ENCODE measurements at regions not wholly inside any gene's neighbourhood (a gene's known extent, or its start where the extent isn't known, plus 50 kb on each side); places are given as distances from the start of the nearest gene placed in this dataset.

DNA sequence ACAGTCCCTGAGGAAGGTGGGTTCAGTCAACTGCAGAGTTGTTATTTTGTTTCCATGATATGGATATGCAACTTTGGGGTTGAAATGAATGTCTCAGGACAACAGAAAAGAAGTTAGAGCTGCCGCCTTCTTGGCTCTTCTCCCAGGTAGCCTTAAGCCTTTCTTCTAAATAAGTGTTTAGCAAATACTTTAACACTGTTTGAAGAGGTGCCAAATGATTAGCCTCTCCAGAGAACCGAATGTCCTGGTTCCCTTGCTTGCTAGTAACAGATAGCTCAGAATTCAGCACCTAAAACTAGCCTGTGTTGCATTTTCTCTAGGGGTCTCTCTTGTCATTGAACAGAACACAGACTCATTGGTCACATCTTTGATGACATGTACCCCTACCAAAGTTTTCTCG lies 127.7 kb upstream of the PIK3R1 start:
- TF ChIP-seq, protein P1, sequence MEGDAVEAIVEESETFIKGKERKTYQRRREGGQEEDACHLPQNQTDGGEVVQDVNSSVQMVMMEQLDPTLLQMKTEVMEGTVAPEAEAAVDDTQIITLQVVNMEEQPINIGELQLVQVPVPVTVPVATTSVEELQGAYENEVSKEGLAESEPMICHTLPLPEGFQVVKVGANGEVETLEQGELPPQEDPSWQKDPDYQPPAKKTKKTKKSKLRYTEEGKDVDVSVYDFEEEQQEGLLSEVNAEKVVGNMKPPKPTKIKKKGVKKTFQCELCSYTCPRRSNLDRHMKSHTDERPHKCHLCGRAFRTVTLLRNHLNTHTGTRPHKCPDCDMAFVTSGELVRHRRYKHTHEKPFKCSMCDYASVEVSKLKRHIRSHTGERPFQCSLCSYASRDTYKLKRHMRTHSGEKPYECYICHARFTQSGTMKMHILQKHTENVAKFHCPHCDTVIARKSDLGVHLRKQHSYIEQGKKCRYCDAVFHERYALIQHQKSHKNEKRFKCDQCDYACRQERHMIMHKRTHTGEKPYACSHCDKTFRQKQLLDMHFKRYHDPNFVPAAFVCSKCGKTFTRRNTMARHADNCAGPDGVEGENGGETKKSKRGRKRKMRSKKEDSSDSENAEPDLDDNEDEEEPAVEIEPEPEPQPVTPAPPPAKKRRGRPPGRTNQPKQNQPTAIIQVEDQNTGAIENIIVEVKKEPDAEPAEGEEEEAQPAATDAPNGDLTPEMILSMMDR (IDR thresholded peaks at IDR 0.05; ENCODE audit: insufficient read depth, low read length, poor library complexity, severe bottlenecking), result no peak
- no peak for TF ChIP-seq EZH2phosphoT487 (conservative IDR thresholded peaks at IDR 0.05; ENCODE audit: low read length)
